ENCODE measurements at regions not wholly inside any gene's neighbourhood (a gene's known extent, or its start where the extent isn't known, plus 50 kb on each side); places are given as distances from the start of the nearest gene placed in this dataset.

- no peak for DNase-seq
These were observed 737.1 kb upstream of the FLRT2 start for GRCh38 chr14:84792722-84793410.

DNA sequence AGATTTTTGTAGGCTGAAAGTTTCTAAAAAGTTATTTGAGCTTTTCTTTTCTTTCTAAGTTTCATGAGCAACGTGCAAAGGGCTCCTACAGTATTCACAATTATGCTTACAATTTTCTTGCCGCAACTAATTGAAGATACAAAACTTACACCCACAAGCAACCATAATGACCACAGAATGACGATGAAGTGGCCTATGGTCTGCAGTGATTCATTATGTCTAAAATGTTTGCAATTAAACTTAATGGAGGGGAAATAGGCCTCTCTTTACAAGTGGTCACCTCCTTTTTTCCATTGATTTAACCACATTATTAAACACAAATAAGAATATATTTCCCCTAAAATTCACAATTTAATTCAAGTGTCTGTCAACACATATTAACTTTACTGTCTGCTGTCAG lies 732.6 kb upstream of the FLRT2 start:
- DNase-seq, result no peak

DNA sequence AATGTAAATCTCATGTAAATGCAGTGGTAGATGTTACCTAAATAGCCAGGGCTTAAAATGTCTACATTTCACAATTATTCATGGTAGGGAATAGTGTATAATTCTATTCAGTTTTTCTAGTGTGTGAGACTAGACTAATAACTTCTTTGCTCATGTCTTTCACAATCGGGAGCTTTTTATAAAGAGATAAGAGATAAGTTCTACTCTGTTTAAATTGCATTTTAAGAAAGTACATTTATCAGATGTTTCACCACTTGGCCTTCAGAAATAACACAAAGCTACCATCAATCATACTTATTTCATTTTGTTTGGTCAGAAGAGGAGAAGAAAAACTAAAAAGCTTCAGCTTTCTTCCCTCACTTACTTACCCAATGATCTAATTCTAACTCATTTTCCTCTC lies 725.5 kb upstream of the FLRT2 start:
- no peak for DNase-seq

DNA sequence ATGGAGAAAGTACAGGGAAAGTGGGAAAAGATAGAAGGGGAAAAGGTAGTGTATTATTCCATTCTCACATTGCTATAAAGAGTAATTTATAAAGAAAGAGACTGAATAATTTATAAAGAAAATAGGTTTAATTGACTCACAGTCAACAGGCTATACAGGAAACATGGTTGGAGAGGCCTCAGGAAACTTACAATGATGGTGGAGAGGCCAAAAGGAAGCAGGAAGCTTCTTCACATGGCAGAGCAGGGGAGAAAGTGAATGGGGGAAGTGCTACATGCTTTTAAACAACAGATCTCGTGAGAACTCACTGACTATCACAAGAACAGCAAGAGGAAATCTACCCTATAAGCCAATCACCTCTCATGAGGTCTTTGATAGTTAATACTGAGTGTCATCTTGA lies 725.0 kb upstream of the FLRT2 start:
- no peak for DNase-seq

DNA sequence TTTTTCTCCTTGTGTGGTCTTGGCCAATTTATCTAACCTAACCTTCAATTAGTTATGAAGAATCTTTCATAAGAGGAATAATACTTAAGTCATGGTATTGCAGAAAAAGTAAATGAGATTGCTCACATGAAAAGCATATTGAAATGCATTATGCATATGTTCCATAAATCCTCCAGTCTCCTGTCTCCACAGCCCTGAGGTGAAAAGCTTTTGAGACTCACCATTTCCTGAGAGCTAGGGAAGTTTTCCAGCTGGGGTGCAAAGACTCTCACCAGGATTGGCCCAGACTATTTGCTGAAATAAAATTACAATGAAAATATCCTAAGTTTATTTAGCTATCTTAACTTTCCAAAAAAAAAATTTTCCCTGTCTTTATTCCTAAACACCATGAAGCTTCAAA lies 723.8 kb upstream of the FLRT2 start:
- DNase-seq, result no peak

DNA sequence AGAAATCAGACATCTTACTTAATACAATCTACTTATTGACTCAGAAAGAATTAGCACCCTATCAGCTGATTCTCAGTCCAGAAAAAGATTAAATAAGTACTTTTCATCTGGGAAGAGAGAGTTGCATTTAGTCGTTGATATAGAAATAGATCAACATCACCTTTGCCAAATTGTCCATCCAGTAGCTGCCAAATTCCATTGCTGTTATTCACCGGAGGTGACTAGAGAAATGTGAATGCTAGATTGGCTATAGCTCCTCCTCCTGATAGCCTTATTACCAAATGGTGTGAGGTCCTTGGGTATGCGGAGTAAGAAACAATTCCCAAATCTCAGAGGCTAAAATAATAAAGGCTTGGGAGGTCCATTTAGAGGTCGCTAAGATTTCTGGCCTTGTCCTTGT lies 723.3 kb upstream of the FLRT2 start:
- DNase-seq, result no peak

GRCh38 chr14:84807673-84808072 lies 722.3 kb upstream of the FLRT2 start:
- DNase-seq, result no peak

DNA sequence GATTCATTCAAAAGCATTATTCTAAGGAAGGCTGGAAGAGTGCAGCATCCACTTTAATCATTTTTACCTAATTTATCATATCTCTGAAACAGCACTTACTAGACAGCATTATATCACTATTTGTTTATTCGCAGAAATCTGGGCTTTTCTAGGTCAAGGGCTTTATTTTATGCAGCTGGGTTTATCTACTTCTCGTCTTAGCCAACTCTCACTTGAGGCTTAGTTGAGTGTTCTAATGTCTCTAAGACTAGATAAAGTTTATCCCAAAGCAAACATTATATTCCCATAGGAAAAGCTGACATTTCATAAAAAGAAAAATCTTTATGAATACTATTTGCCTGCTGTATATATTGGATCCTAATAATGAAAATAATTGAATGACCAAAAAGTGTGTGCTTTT lies 720.8 kb upstream of the FLRT2 start:
- no peak for DNase-seq

GRCh38 chr14:84814391-84814790 lies 715.6 kb upstream of the FLRT2 start:
- DNase-seq, result no peak

DNA sequence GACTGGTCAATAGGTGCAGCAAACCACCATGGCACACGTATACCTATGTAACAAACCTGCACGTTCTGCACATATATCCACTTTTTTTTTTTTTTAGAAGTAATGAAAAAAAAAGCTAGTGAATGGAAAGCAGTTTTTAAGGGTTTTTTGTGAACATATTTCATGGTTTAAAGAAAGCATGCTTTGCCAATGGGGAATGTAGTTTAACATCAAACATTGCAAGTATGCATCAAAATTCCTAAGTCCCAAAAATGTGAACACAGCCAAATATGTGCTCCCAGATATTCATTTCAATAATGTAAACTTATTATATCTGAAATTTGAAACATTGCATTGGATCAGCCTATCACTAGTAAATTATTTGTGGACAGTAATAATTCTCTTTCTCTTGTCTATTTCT lies 710.4 kb upstream of the FLRT2 start:
- DNase-seq, result no peak

DNA sequence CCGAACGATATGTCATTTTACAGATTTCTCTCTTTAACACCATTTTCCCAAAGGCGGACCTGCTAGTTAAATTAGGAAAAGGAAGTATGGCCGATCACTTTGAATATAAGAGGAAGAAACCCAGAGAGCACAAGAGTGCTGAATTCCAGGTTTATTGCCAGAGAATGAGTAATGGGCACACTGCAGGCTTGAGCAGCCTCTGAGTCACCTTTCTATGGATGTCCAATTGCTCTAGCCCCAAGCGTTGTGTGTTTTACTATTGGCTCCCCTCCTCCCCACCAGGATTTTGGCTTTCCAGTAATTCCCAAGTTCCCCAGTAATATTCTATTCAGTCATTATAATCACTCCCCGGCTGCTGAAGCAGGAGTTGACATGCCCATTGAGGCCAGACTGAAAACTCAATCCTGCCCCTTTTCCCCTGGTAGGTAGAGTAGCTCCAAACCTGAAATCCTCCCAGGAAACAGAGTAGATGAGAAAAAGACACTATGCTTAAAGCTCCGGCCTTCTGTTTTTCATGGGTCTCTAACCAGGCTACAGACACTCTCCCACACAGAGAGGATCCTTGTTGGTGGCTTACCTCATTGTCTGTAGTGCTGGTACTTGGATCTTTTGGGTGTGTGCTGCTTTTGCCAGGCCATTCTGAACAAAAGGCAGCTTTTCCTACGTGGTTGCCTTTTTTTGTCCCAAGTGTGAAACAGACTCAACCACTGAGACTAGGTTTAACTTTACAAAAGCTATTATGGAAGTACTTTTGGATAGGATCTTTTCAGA lies 704.3 kb upstream of the FLRT2 start:
- no peak for DNase-seq

GRCh38 chr14:84826294-84826693 lies 703.6 kb upstream of the FLRT2 start:
- DNase-seq, result no peak

DNA sequence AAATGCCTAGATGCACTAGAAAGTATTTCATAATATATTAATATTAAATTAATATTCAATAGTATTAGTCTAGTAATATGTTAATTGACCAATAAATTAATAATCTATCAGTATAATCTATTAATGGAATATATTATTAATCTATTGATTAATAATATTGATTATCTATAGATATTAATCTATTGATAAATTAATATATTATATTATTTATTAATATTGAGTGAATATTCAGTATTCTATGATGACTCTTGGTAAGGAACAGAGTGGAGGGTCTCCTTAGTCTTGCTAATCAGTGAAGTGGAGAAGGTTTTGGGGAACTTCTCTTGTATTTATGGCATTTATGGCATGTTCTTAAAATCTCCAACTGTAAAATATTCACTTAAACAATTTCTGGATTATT lies 679.3 kb upstream of the FLRT2 start:
- no peak for DNase-seq

- no peak for DNase-seq
These were observed 673.0 kb upstream of the FLRT2 start for GRCh38 chr14:84856751-84857534.

DNA sequence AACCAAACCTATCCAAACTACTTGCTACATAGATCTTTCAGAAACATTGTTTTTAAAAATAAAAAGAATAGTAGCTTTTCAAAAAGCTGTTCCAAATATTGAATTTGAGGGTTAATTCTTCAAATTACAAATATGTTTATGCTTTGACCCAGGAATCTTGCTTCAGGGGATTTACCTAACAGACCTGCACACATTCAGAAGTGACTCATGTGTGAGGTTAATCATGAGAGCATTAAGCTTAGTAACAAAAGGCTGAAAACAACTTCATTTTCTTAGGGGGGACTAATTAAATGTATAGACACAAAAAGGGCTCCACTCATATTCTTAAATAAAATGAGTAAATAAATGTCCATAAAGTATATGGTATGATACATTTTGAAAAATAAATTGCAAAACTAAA lies 672.4 kb upstream of the FLRT2 start:
- no peak for DNase-seq

DNA sequence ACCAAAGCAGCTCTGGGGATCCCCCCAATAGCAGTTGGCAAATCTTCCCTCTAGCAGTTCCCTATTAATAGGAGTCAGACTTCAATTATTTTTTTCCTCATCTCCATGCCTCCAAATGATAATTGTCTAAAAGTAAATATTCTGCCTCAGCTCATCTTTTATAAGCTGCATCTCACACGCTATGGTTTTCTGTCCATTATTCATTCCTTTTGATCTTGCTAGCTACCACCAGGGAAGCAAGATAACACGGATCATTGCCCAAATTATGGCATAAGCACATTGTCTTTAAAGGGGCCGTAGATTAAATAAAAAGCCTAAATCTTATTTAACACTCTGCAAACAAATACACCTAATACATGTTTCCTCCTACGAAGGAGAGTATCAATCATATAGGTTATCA lies 670.8 kb upstream of the FLRT2 start:
- no peak for DNase-seq

GRCh38 chr14:84864548-84865271 lies 665.2 kb upstream of the FLRT2 start:
- DNase-seq, result no peak

DNA sequence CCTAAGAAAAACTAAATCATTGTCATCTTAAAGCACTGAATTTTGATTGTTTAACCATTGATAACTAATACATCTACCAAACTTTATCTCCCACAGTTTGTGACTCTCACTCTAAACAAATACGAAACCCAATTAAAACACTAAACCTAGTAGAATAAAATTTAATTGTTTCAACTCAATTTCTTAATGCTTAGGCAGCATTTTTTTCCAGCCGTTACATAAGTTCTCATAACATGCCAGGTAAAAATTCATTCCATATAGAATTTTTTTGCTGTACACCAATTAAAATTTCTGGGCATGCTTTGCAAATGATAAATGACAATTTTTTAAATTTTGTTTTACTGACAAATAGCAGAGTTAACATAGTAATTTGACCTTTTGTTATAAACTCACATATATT lies 658.2 kb upstream of the FLRT2 start:
- no peak for DNase-seq

DNA sequence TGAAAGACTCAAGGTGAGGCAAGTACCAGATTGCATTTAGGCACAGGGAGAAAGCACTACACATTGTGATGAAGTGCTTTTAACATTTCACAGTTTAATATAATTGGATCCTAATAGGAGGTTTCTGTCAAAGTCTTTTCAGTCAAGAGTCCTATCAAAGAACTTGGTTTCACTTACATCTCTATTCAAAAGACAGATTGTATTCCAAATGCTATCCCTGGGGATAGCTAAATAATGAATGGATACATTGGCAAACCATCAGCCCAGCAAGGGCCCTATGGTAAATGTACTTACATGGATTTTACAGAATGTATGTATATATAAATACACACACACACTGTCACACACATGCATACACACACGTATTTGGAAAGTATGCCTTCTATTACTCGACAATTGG lies 655.5 kb upstream of the FLRT2 start:
- no peak for DNase-seq

- no peak for DNase-seq
These were observed 652.9 kb upstream of the FLRT2 start for GRCh38 chr14:84877061-84877460.

GRCh38 chr14:84882830-84883229 lies 647.1 kb upstream of the FLRT2 start:
- DNase-seq, result no peak

DNA sequence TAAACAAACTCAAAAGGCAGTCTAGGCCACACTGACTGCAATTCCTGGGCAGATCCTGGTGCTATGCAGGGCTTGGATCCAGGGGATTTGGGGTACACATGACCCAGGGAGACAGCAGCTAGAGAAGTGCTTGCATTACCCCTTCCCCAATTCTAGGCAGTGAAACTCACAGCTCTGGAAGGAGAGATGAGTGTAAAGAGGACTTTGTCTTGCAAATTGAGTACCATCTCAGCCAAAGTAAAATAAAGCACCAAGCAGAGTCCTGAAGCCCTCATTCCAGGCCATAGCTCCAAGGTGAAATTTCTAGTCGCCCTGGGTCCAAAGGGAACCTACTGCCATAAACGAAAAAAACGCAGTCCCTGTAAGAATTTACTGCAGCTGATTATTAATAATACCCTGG lies 644.9 kb upstream of the FLRT2 start:
- no peak for DNase-seq

- DNase-seq, result no peak
These were observed 638.5 kb upstream of the FLRT2 start for GRCh38 chr14:84891404-84891803.
